H1 (cell line): ENCODE measurements at regions not wholly inside any gene's neighbourhood (a gene's known extent, or its start where the extent isn't known, plus 50 kb on each side); places are given as distances from the start of the nearest gene placed in this dataset.

Experiments used
- CHD7 ChIP-seq: fragments of 300-600 bp; sonication (generic); IDR thresholded peaks from 2 replicates; pipeline ENCODE4 v1.7.1; 2012; ENCODE audit warnings: low read length, moderate library complexity, mild to moderate bottlenecking, inconsistent platforms; ENCODE audit not compliant: insufficient replicate concordance
- KDM1A ChIP-seq: fragments of 200-600, 300-600 bp; sonication (generic); IDR thresholded peaks from 2 replicates; pipeline ENCODE4 v1.7.1; 2016; ENCODE audit warnings: mild to moderate bottlenecking, low read length, borderline replicate concordance
- RAD21 ChIP-seq, 2 experiments: IDR thresholded peaks in 1 of 2; conservative IDR thresholded peaks in 1 of 2; 2 replicates each; pipeline ENCODE4 v1.6.1; 2011; ENCODE audit warnings: low read depth in 2 of 2, low read length in 2 of 2, improper control_type of control experiment in 1 of 2, inconsistent platforms in 1 of 2, mild to moderate bottlenecking in 1 of 2, moderate library complexity in 1 of 2
- RFX5 ChIP-seq: IDR thresholded peaks from 2 replicates; pipeline ENCODE4 v1.6.1; 2011; ENCODE audit warnings: low read depth, low read length, improper control_type of control experiment, borderline replicate concordance

GRCh38 chr1:192920412-192920811 lies 111.6 kb downstream of the RGS2 start (continued):
- no peak for TF ChIP-seq CHD7
- TF ChIP-seq RAD21 (IDR thresholded peaks at IDR 0.05 in 1 of 2, conservative IDR thresholded peaks at IDR 0.05 in 1 of 2; ENCODE audit: low read depth in 2 of 2, low read length in 2 of 2) = no peak
- no peak for TF ChIP-seq RFX5
- no peak for TF ChIP-seq KDM1A
